Left ventricle myocardium inferior (tissue), 1 donor: ENCODE measurements at regions not wholly inside any gene's neighbourhood (a gene's known extent, or its start where the extent isn't known, plus 50 kb on each side); places are given as distances from the start of the nearest gene placed in this dataset.

Experiments used
- DNase-seq: peaks from one replicate; pipeline ENCODE4 v3.0.0-alpha.2; 2020
- H3K27ac ChIP-seq: fragments of 200-600 bp; replicated peaks from 2 replicates; pipeline ENCODE4 v1.8.0; 2021
- H3K27me3 ChIP-seq: fragments of 200-600 bp; 2 replicates; pipeline ENCODE4 v1.8.0; 2021; ENCODE audit warnings: low read depth
- H3K36me3 ChIP-seq: fragments of 200-600 bp; 2 replicates; pipeline ENCODE4 v1.8.0; 2021
- H3K4me1 ChIP-seq: fragments of 200-600 bp; 2 replicates; pipeline ENCODE4 v1.8.0; 2021
- H3K4me3 ChIP-seq: fragments of 200-600 bp; 2 replicates; pipeline ENCODE4 v1.8.0; 2021; ENCODE audit warnings: mild to moderate bottlenecking, moderate library complexity
- H3K9me3 ChIP-seq: fragments of 200-600 bp; replicated peaks from 2 replicates; pipeline ENCODE4 v1.8.0; 2021
- CTCF ChIP-seq: fragments of 200-600 bp; IDR thresholded peaks from 2 replicates; pipeline ENCODE4 v1.8.0; 2021; ENCODE audit warnings: antibody characterized with exemption, mild to moderate bottlenecking, borderline replicate concordance
- intact Hi-C: fragments of 100-400 bp; cut with micrococcal nuclease; formaldehyde crosslinking; loops from one replicate; pipeline ENCODE4 v1.11.0; 2022
- donor health status: DM: no; HTN: yes; CAD: no; lungs with severe emphysema.

GRCh38 chr5:160969645-160970044 lies 117.6 kb upstream of the ATP10B start:
- peaks cover 19% of the 10 kb centered on the region for H3K27me3 ChIP-seq
- no peak for TF ChIP-seq CTCF
- H3K9me3 ChIP-seq = no peaks in the 10 kb centered on the region
- no peak overlapping the region for H3K4me3 ChIP-seq
- DNase-seq = no peak
- intact Hi-C loops = no loop called here
- H3K27ac ChIP-seq = no peak overlapping the region
- H3K36me3 ChIP-seq = no peaks in the 10 kb centered on the region
- no peaks in the 10 kb centered on the region for H3K4me1 ChIP-seq

GRCh38 chr5:160968480-160968879 lies 116.5 kb upstream of the ATP10B start:
- H3K4me1 ChIP-seq = no peaks in the 10 kb centered on the region
- H3K9me3 ChIP-seq = no peaks in the 10 kb centered on the region
- TF ChIP-seq CTCF = no peak
- H3K36me3 ChIP-seq = no peaks in the 10 kb centered on the region
- DNase-seq = no peak
- intact Hi-C loops = no loop called here
- H3K27me3 ChIP-seq = peaks cover 9% of the 10 kb centered on the region
- H3K4me3 ChIP-seq = no peak overlapping the region
- H3K27ac ChIP-seq = no peak overlapping the region

- Histone ChIP-seq H3K36me3 (no peaks in the 10 kb centered on the region), H3K27ac (no peak overlapping the region), H3K9me3 (no peaks in the 10 kb centered on the region), H3K27me3 (peaks cover 7% of the 10 kb centered on the region), H3K4me3 (no peak overlapping the region), H3K4me1 (no peaks in the 10 kb centered on the region)
- no peak for DNase-seq
- intact Hi-C loops = no loop called here
- TF ChIP-seq CTCF = no peak
Measured at GRCh38 chr5:160966921-160967320, 114.9 kb upstream of the ATP10B start.

GRCh38 chr5:160961761-160962160 lies 109.8 kb upstream of the ATP10B start:
- TF ChIP-seq CTCF = no peak
- H3K4me1 ChIP-seq = no peaks in the 10 kb centered on the region
- H3K4me3 ChIP-seq = no peak overlapping the region
- no peak overlapping the region for H3K27ac ChIP-seq
- H3K9me3 ChIP-seq = no peaks in the 10 kb centered on the region
- no peaks in the 10 kb centered on the region for H3K36me3 ChIP-seq
- DNase-seq = no peak
- H3K27me3 ChIP-seq = no peaks in the 10 kb centered on the region
- intact Hi-C loops = no loop called here

- no peaks in the 10 kb centered on the region for H3K9me3 ChIP-seq
- no peak for TF ChIP-seq CTCF
- no peak overlapping the region for H3K27ac ChIP-seq
- intact Hi-C loops = no loop called here
- no peak overlapping the region for H3K4me3 ChIP-seq
- H3K36me3 ChIP-seq = no peaks in the 10 kb centered on the region
- H3K27me3 ChIP-seq = no peaks in the 10 kb centered on the region
- DNase-seq = no peak
- no peaks in the 10 kb centered on the region for H3K4me1 ChIP-seq
Measured at GRCh38 chr5:160961038-160961437, 109.0 kb upstream of the ATP10B start.

- Histone ChIP-seq H3K4me1 (no peaks in the 10 kb centered on the region), H3K9me3 (no peaks in the 10 kb centered on the region), H3K4me3 (no peak overlapping the region), H3K27ac (no peak overlapping the region), H3K36me3 (no peaks in the 10 kb centered on the region), H3K27me3 (no peaks in the 10 kb centered on the region)
- intact Hi-C loops = no loop called here
- TF ChIP-seq CTCF = no peak
- no peak for DNase-seq
Measured at GRCh38 chr5:160960592-160960991, 108.6 kb upstream of the ATP10B start.
